ENCODE measurements at regions not wholly inside any gene's neighbourhood (a gene's known extent, or its start where the extent isn't known, plus 50 kb on each side); places are given as distances from the start of the nearest gene placed in this dataset.

DNA sequence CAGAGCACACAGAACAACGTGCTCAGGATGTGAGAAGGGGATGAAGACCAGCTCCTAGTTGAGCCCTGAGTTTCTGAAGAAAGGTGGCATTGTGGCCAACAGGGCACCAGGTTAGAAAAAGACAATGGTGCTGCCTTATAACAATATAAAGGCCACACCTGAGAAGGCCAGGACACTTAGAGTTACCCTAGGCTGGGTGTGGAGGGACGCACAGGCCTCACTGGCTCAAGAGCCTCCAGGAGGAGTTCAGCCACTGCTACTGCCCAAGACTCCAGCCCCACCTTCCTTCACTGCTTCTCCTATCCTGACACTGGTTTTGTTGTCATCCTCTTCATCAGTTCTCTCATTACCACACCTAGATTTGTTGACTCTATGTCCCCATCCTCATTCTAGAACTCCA lies 55.2 kb upstream of the BEND6 start:
- Mint-ChIP-seq H3K9me3 (peaks cover 7% of the 10 kb centered on the region), H3K4me1 (peaks cover 3% of the 10 kb centered on the region), H3K4me3 (no peak overlapping the region), H3K27ac (no peak overlapping the region), H3K27me3 (ENCODE audit: insufficient read depth) (no peaks in the 10 kb centered on the region), H3K36me3 (ENCODE audit: low read depth) (peaks cover 3% of the 10 kb centered on the region)
- Histone ChIP-seq H3K9ac (ENCODE audit: extremely low read depth, low read length, poor library complexity, severe bottlenecking) (no peak overlapping the region), H3K27me3 (ENCODE audit: control insufficient read depth, insufficient read depth, low read length, poor library complexity, severe bottlenecking) (no peaks in the 10 kb centered on the region), H3K9me3 (ENCODE audit: control insufficient read depth, low read length) (no peaks in the 10 kb centered on the region), H3K4me3 (ENCODE audit: low read length) (no peak overlapping the region), H3K4me1 (ENCODE audit: control insufficient read depth, insufficient read depth, low read length) (no peaks in the 10 kb centered on the region), H3K27ac (ENCODE audit: low read depth, low read length) (no peak overlapping the region), H3K36me3 (ENCODE audit: control insufficient read depth, insufficient read depth, low read length) (no peaks in the 10 kb centered on the region)
- TF ChIP-seq, protein P1, sequence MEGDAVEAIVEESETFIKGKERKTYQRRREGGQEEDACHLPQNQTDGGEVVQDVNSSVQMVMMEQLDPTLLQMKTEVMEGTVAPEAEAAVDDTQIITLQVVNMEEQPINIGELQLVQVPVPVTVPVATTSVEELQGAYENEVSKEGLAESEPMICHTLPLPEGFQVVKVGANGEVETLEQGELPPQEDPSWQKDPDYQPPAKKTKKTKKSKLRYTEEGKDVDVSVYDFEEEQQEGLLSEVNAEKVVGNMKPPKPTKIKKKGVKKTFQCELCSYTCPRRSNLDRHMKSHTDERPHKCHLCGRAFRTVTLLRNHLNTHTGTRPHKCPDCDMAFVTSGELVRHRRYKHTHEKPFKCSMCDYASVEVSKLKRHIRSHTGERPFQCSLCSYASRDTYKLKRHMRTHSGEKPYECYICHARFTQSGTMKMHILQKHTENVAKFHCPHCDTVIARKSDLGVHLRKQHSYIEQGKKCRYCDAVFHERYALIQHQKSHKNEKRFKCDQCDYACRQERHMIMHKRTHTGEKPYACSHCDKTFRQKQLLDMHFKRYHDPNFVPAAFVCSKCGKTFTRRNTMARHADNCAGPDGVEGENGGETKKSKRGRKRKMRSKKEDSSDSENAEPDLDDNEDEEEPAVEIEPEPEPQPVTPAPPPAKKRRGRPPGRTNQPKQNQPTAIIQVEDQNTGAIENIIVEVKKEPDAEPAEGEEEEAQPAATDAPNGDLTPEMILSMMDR (conservative IDR thresholded peaks at IDR 0.05), result no peak
- no peak for DNase-seq
- WGBS, 2 experiments (ENCODE audit: insufficient coverage in 1 of 2, insufficient read length in 1 of 2), result 92 to 100% methylated on average over 2 of the region's 2 CpGs

DNA sequence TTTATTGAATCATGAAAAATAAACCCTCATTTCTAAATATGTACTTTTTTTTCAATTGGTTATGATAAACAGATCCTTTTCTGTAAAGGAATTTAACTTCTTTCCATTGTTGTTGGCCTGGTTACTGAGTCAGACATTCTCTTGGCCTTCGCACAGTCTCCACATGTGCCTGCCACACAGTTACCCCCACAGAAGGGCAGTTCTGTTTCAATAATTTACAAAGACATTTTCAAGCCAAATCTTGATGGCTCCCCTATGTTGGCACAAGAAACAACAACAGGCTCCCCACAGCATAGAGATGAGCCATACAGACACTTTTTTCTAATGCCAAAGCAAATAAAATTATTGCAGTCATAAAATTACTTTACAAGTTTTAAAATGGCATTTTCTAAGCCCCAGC lies 55.6 kb upstream of the BEND6 start:
- 98 to 100% methylated on average over 1 of the region's 1 CpG for WGBS, 2 experiments (ENCODE audit: insufficient coverage in 1 of 2, insufficient read length in 1 of 2)
- Histone ChIP-seq H3K27me3 (ENCODE audit: control insufficient read depth, insufficient read depth, low read length, poor library complexity, severe bottlenecking) (no peaks in the 10 kb centered on the region), H3K9ac (ENCODE audit: extremely low read depth, low read length, poor library complexity, severe bottlenecking) (no peak overlapping the region), H3K4me1 (ENCODE audit: control insufficient read depth, insufficient read depth, low read length) (no peaks in the 10 kb centered on the region), H3K4me3 (ENCODE audit: low read length) (no peak overlapping the region), H3K36me3 (ENCODE audit: control insufficient read depth, insufficient read depth, low read length) (no peaks in the 10 kb centered on the region), H3K27ac (ENCODE audit: low read depth, low read length) (no peak overlapping the region), H3K9me3 (ENCODE audit: control insufficient read depth, low read length) (no peaks in the 10 kb centered on the region)
- TF ChIP-seq, protein P1 (conservative IDR thresholded peaks at IDR 0.05), result no peak
- Mint-ChIP-seq H3K4me3 (no peak overlapping the region), H3K27ac (no peak overlapping the region), H3K4me1 (peaks cover 3% of the 10 kb centered on the region), H3K36me3 (ENCODE audit: low read depth) (peaks cover 3% of the 10 kb centered on the region), H3K27me3 (ENCODE audit: insufficient read depth) (no peaks in the 10 kb centered on the region), H3K9me3 (peaks cover 7% of the 10 kb centered on the region)
- no peak for DNase-seq

DNA sequence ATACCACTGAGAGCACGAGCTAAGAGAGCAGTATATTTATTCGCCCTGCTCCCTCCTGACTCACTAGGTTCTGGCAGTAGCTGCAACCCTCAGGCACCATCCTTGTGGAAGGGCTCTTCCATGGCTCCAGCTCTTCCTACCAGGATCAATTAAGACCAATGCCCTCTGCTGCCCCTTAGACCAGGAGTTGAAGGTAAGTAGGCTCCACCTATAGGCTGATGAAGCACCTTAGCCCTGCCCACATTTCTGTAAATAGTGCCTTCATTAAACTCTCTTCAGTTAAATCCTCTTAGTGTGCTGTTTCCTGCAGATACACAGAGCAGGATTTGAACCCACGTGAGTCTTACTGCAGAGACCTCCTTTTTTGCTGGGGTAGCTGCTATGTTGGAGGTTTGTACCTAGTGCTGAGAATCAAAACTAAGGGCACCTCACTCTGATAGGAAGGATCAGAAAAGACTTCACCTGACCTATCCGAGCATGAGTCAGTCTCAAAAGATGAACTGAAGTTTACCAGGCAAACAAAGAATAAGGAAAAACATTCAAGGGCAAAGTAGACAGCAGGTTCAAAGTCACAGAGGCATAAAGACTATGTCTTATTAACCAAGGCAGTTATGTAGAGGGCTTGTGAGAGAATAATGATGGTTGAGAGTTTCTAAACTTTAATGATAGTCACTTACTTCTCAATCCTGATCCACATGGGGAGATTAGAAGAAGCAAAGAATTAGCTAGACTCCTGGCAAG lies 56.9 kb upstream of the BEND6 start:
- no peaks in the 10 kb centered on the region for H3K9me3 ChIP-seq (ENCODE audit: control insufficient read depth, low read length)
- no peak overlapping the region for H3K4me3 Mint-ChIP-seq
- no peak overlapping the region for H3K4me3 ChIP-seq (ENCODE audit: low read length)
- no peak for DNase-seq
- H3K27me3 ChIP-seq (ENCODE audit: control insufficient read depth, insufficient read depth, low read length, poor library complexity, severe bottlenecking), result no peaks in the 10 kb centered on the region
- 95 to 100% methylated on average over 1 to 4 of the region's 4 CpGs for WGBS, 2 experiments (ENCODE audit: insufficient coverage in 1 of 2, insufficient read length in 1 of 2)
- H3K9ac ChIP-seq (ENCODE audit: extremely low read depth, low read length, poor library complexity, severe bottlenecking), result no peak overlapping the region
- no peak overlapping the region for H3K27ac Mint-ChIP-seq
- TF ChIP-seq, protein P1 (conservative IDR thresholded peaks at IDR 0.05), result no peak
- no peaks in the 10 kb centered on the region for H3K27me3 Mint-ChIP-seq (ENCODE audit: insufficient read depth)
- H3K36me3 ChIP-seq (ENCODE audit: control insufficient read depth, insufficient read depth, low read length), result no peaks in the 10 kb centered on the region
- H3K27ac ChIP-seq (ENCODE audit: low read depth, low read length), result no peak overlapping the region
- no peaks in the 10 kb centered on the region for H3K4me1 ChIP-seq (ENCODE audit: control insufficient read depth, insufficient read depth, low read length)
- H3K9me3 Mint-ChIP-seq, result peaks cover 10% of the 10 kb centered on the region
- H3K36me3 Mint-ChIP-seq (ENCODE audit: low read depth), result peaks cover 3% of the 10 kb centered on the region
- peaks cover 3% of the 10 kb centered on the region for H3K4me1 Mint-ChIP-seq
